ENCODE measurements at regions not wholly inside any gene's neighbourhood (a gene's known extent, or its start where the extent isn't known, plus 50 kb on each side); places are given as distances from the start of the nearest gene placed in this dataset.
A peak's percentile ranks its signal among the peaks of the same experiment; 100 is the strongest.

GRCh38 chr2:133838642-133839365, 270.5 kb upstream of the NCKAP5 start:
- Histone ChIP-seq H3K27ac (ENCODE audit: insufficient read depth, low read length) (no peak overlapping the region), H3K14ac (replicated peaks; ENCODE audit: low read depth, low read length) (peak overlapping the region; percentile 80)

More at GRCh38 chr2:133838642-133839365, 270.5 kb upstream of the NCKAP5 start:
- H3K4me2 ChIP-seq (ENCODE audit: low read depth, low read length): no peak overlapping the region
- H3K18ac ChIP-seq (ENCODE audit: low read depth, low read length): peak overlapping the region; percentile 90; the same call in 1 of the 2 replicates
- peaks cover 39% of the 10 kb centered on the region for H3K9me1 ChIP-seq (ENCODE audit: insufficient read depth, low read length)
- POLR2A ChIA-PET (ENCODE audit: unreplicated experiment): no interaction called here
- peak overlapping the region; percentile 25; the same call in 1 of the 2 replicates for H3K56ac ChIP-seq (ENCODE audit: extremely low read depth, insufficient read depth, low read length)
- peak overlapping the region; percentile 96 for H2BK120ac ChIP-seq (ENCODE audit: low read depth, low read length)
- H3K36me3 ChIP-seq (ENCODE audit: control insufficient read depth, insufficient read depth, low read length): no peaks in the 10 kb centered on the region
- H3K9ac ChIP-seq (ENCODE audit: low read depth, low read length): no peak overlapping the region
- peak overlapping the region; percentile 98 for H2AK5ac ChIP-seq (ENCODE audit: low read depth, low read length)
- DNase-seq: no peak
- intact Hi-C loops (cut with micrococcal nuclease): no loop called here
- dilution Hi-C loops (cut with HindIII; ENCODE audit: low sequenced_read_pairs, unreplicated experiment): no loop called here
- TF ChIP-seq MAFK (IDR thresholded peaks at IDR 0.05; ENCODE audit: low read depth, low read length) (no peak), USF2 (IDR thresholded peaks at IDR 0.05; ENCODE audit: low read depth, low read length) (no peak), RCOR1 (IDR thresholded peaks at IDR 0.05; ENCODE audit: insufficient replicate concordance, low read length) (no peak), RFX5 (IDR thresholded peaks at IDR 0.05; ENCODE audit: low read depth, low read length) (no peak), NFE2L2 (IDR thresholded peaks at IDR 0.05; ENCODE audit: low read depth, low read length) (no peak), CTCF (conservative IDR thresholded peaks at IDR 0.05; ENCODE audit: low read depth, low read length) (no peak), ELK1 (IDR thresholded peaks at IDR 0.05; ENCODE audit: borderline replicate concordance, low read depth, low read length) (no peak), FOS (IDR thresholded peaks at IDR 0.05; ENCODE audit: low read depth, low read length) (no peak), BHLHE40 (IDR thresholded peaks at IDR 0.05; ENCODE audit: low read depth, low read length) (no peak), RAD21 (IDR thresholded peaks at IDR 0.05; ENCODE audit: low read length) (no peak), MXI1 (IDR thresholded peaks at IDR 0.05; ENCODE audit: borderline replicate concordance, low read depth, low read length) (no peak), CEBPB (IDR thresholded peaks at IDR 0.05; ENCODE audit: low read depth, low read length) (no peak), SMC3 (IDR thresholded peaks at IDR 0.05; ENCODE audit: low read depth, low read length) (no peak), MAZ (IDR thresholded peaks at IDR 0.05; ENCODE audit: borderline replicate concordance, low read depth, low read length) (no peak)
- in situ Hi-C loops (cut with MboI; ENCODE audit: low sequenced_read_pairs): loop anchor here (25.0 kb wide), 1 partner anchor 1177 kb away; the partner anchor contains the start of gene LYPD1
- no peak overlapping the region for H3K4me3 ChIP-seq (ENCODE audit: insufficient read depth, low read depth, low read length)
- ATAC-seq (ENCODE audit: low read depth): no peak
- peak overlapping the region; percentile 97 for H2BK15ac ChIP-seq (ENCODE audit: low read depth, low read length)
- no peaks in the 10 kb centered on the region for H3K27me3 ChIP-seq (ENCODE audit: control insufficient read depth, insufficient read depth, low read length)
- WGBS, 2 experiments (ENCODE audit: extremely low coverage in 2 of 2, insufficient read length in 1 of 2): no CpG with 5 or more reads among the region's 7 CpGs
- CTCF ChIA-PET: interaction anchor here (0.6 kb wide), 1 partner anchor 9 kb away, joined by 3 read pairs; no protein-coding TSS in a partner anchor
- H2BK5ac ChIP-seq (ENCODE audit: low read depth, low read length, poor library complexity, severe bottlenecking): peak overlapping the region; percentile 89
- peak overlapping the region; percentile 75; the same call in 1 of the 2 replicates for H4K5ac ChIP-seq (ENCODE audit: low read depth, low read length)
- peaks cover 35% of the 10 kb centered on the region for H3K4me1 ChIP-seq (ENCODE audit: control insufficient read depth, insufficient read depth, low read length)
- peak overlapping the region; percentile 68 for H2BK20ac ChIP-seq (ENCODE audit: low read depth, low read length)
- no TSS peak for BruUV-seq (replicated peaks)
- no peak overlapping the region for H3K23ac ChIP-seq (ENCODE audit: low read depth, low read length)
- H3K9me3 ChIP-seq (ENCODE audit: control insufficient read depth, insufficient read depth, low read length): peaks cover 3% of the 10 kb centered on the region
- no peaks in the 10 kb centered on the region for H4K20me1 ChIP-seq (ENCODE audit: insufficient read depth, low read length)
- H3K79me1 ChIP-seq (ENCODE audit: low read depth in 1 of 2, low read length in 2 of 2): peaks cover 0 to 44% of the 10 kb centered on the region in 2 experiments; a peak in 2 of 4 replicates
- H2AK9ac ChIP-seq (replicated peaks; ENCODE audit: low read depth, low read length, poor library complexity): no peak overlapping the region
- no peak overlapping the region for H2AFZ ChIP-seq (replicated peaks; ENCODE audit: low read length, poor library complexity)
- peak overlapping the region; percentile 88 to 93; a peak in 3 of 4 replicates for H4K8ac ChIP-seq (ENCODE audit: low read depth in 2 of 2, low read length in 2 of 2)
- H3K4ac ChIP-seq (ENCODE audit: low read depth, low read length): peak overlapping the region; percentile 93
- H4K91ac ChIP-seq (ENCODE audit: insufficient read depth, low read depth, low read length): peak overlapping the region; percentile 92
